Thoracic aorta (tissue), 2 donors: ENCODE measurements at regions not wholly inside any gene's neighbourhood (a gene's known extent, or its start where the extent isn't known, plus 50 kb on each side); places are given as distances from the start of the nearest gene placed in this dataset.

Source experiments
- ATAC-seq: fragments of 150-250 bp; one replicate; pipeline ENCODE4 v1.8.0; 2017; ENCODE audit warnings: low read depth; ENCODE audit not compliant: insufficient number of reproducible peaks, low FRiP score
- DNase-seq: peaks from one replicate; pipeline ENCODE4 v3.0.0-alpha.2; 2020; ENCODE audit warnings: low spot score
- H3K27ac ChIP-seq, 2 donors: fragments of 200-600 bp; sonication (generic); 1 replicate in 1 of 2; 2 replicates in 1 of 2; pipeline ENCODE4 v1.5.1; 2016; ENCODE audit warnings: mild to moderate bottlenecking in 2 of 2, moderate library complexity in 2 of 2
- H3K27me3 ChIP-seq: fragments of 200-600 bp; sonication (generic); replicated peaks from 2 replicates; pipeline ENCODE4 v1.6.0; 2016; ENCODE audit warnings: mild to moderate bottlenecking; ENCODE audit not compliant: insufficient read depth
- H3K36me3 ChIP-seq: fragments of 200-600 bp; sonication (generic); one replicate; pipeline ENCODE4 v1.5.1; 2016
- H3K4me1 ChIP-seq, 2 donors: fragments of 200-600 bp; sonication (generic); 1 replicate in 1 of 2; 2 replicates in 1 of 2; pipeline versions ENCODE4 v1.5.1 to v1.6.0; 2016; ENCODE audit warnings: low read depth in 2 of 2, mild to moderate bottlenecking in 1 of 2; ENCODE audit not compliant: control insufficient read depth in 1 of 2
- H3K4me3 ChIP-seq: fragments of 200-600 bp; sonication (generic); 2 replicates; pipeline ENCODE4 v1.5.1; 2016; ENCODE audit warnings: mild to moderate bottlenecking
- H3K9me3 ChIP-seq: fragments of 200-600 bp; sonication (generic); 2 replicates; pipeline ENCODE4 v1.5.1; 2016
- CTCF ChIP-seq: fragments of 200-600 bp; sonication (generic); IDR thresholded peaks from one replicate; pipeline ENCODE4 v1.5.1; 2019; ENCODE audit warnings: antibody characterized with exemption

- no peaks in the 10 kb centered on the region for H3K9me3 ChIP-seq
- H3K4me1 ChIP-seq: no peaks in the 10 kb centered on the region
- no peak for ATAC-seq
- no peak overlapping the region for H3K27ac ChIP-seq
- no peak for TF ChIP-seq CTCF
- DNase-seq: no peak
- no peak overlapping the region for H3K4me3 ChIP-seq
- no peaks in the 10 kb centered on the region for H3K27me3 ChIP-seq
- no peaks in the 10 kb centered on the region for H3K36me3 ChIP-seq
Measured at GRCh38 chr14:85293612-85294234, 236.2 kb upstream of the FLRT2 start.

- Histone ChIP-seq H3K4me1 (no peaks in the 10 kb centered on the region), H3K4me3 (no peak overlapping the region), H3K27me3 (no peaks in the 10 kb centered on the region), H3K9me3 (no peaks in the 10 kb centered on the region), H3K36me3 (no peaks in the 10 kb centered on the region), H3K27ac (no peak overlapping the region)
- DNase-seq (no peak), ATAC-seq (no peak)
- TF ChIP-seq CTCF: no peak
Measured at GRCh38 chr14:85295318-85295717, 234.6 kb upstream of the FLRT2 start.

- H3K4me1 ChIP-seq: no peaks in the 10 kb centered on the region
- no peaks in the 10 kb centered on the region for H3K27me3 ChIP-seq
- no peak for TF ChIP-seq CTCF
- H3K9me3 ChIP-seq: no peaks in the 10 kb centered on the region
- ATAC-seq (no peak), DNase-seq (no peak)
- no peak overlapping the region for H3K27ac ChIP-seq
- H3K36me3 ChIP-seq: no peaks in the 10 kb centered on the region
- H3K4me3 ChIP-seq: no peak overlapping the region
Measured at GRCh38 chr14:85296456-85297210, 233.3 kb upstream of the FLRT2 start.

GRCh38 chr14:85300107-85300506, 229.8 kb upstream of the FLRT2 start:
- no peaks in the 10 kb centered on the region for H3K36me3 ChIP-seq

GRCh38 chr14:85301506-85301905, 228.4 kb upstream of the FLRT2 start:
- H3K36me3 ChIP-seq: no peaks in the 10 kb centered on the region
- no peaks in the 10 kb centered on the region for H3K27me3 ChIP-seq
- no peak for TF ChIP-seq CTCF
- H3K4me3 ChIP-seq: no peak overlapping the region
- no peak overlapping the region for H3K27ac ChIP-seq
- no peak for DNase-seq
- H3K4me1 ChIP-seq: no peaks in the 10 kb centered on the region
- H3K9me3 ChIP-seq: no peaks in the 10 kb centered on the region
- ATAC-seq: no peak

More at GRCh38 chr14:85300107-85300506, 229.8 kb upstream of the FLRT2 start:
- Histone ChIP-seq H3K4me3 (no peak overlapping the region), H3K27ac (no peak overlapping the region), H3K27me3 (no peaks in the 10 kb centered on the region), H3K9me3 (no peaks in the 10 kb centered on the region), H3K4me1 (no peaks in the 10 kb centered on the region)
- TF ChIP-seq CTCF: no peak
- no peak for DNase-seq
- ATAC-seq: no peak
